CD4-positive, alpha-beta T cell (primary cell): ENCODE measurements at regions not wholly inside any gene's neighbourhood (a gene's known extent, or its start where the extent isn't known, plus 50 kb on each side); places are given as distances from the start of the nearest gene placed in this dataset.

ENCODE experiments used
- ATAC-seq: fragments of 200-7000 bp; cut with Tn5 transposase; one replicate; pipeline ENCODE4 v1.10.0; 2022; ENCODE audit warnings: mild to moderate bottlenecking; ENCODE audit not compliant: poor library complexity
- CTCF ChIA-PET: fragments of 350-600 bp; sonication (Branson Sonifier 250); formaldehyde crosslinking; loops from one replicate; lab custom pipeline; 2021; ENCODE audit warnings: antibody characterized with exemption, inconsistent platforms; lab: Charles Lee
- POLR2A ChIA-PET: fragments of 350-600 bp; sonication (Branson Sonifier 250); formaldehyde crosslinking; loops from one replicate; lab custom pipeline; 2021; ENCODE audit warnings: antibody characterized with exemption, inconsistent platforms; lab: Charles Lee
- DNase-seq, 14 experiments: peaks; one replicate each; pipeline ENCODE4 v3.0.0-alpha.2; 2013 to 2020; ENCODE audit warnings: mixed read lengths in 2 of 14
- H3K27ac ChIP-seq, 2 donors: one replicate each; pipeline versions ENCODE4 v1.5.1 to v1.7.0; 2013; ENCODE audit warnings: low read length in 2 of 2, low read depth in 1 of 2, mild to moderate bottlenecking in 1 of 2
- H3K27me3 ChIP-seq, 2 experiments: 1 replicate in 1 of 2; 2 replicates in 1 of 2; pipeline versions ENCODE4 v1.6.1 to v1.7.0; 2013; ENCODE audit warnings: low read length in 2 of 2, control low read depth in 1 of 2, mild to moderate bottlenecking in 1 of 2, moderate library complexity in 1 of 2; ENCODE audit not compliant: insufficient read depth in 2 of 2, control insufficient read depth in 1 of 2
- H3K36me3 ChIP-seq: one replicate; pipeline ENCODE4 v1.6.1; 2013; ENCODE audit warnings: low read length, control low read depth; ENCODE audit not compliant: insufficient read depth
- H3K4me1 ChIP-seq: one replicate; pipeline ENCODE4 v1.6.1; 2013; ENCODE audit warnings: low read length, control low read depth; ENCODE audit not compliant: insufficient read depth
- H3K4me3 ChIP-seq: one replicate; pipeline ENCODE4 v1.5.1; 2013; ENCODE audit warnings: mild to moderate bottlenecking, low read length, moderate library complexity
- H3K9me3 ChIP-seq, 2 experiments: 1 replicate in 1 of 2; 2 replicates in 1 of 2; pipeline versions ENCODE4 v1.6.1 to v1.7.0; 2013; ENCODE audit warnings: low read length in 2 of 2, mild to moderate bottlenecking in 2 of 2, control low read depth in 1 of 2, moderate library complexity in 1 of 2; ENCODE audit not compliant: control insufficient read depth in 1 of 2, insufficient read depth in 1 of 2
- H3K27ac Mint-ChIP-seq: one replicate; pipeline ENCODE4 v1.8.0; 2020; ENCODE audit warnings: mixed read lengths
- H3K27me3 Mint-ChIP-seq: one replicate; pipeline ENCODE4 v1.8.0; 2021; ENCODE audit warnings: mixed read lengths
- H3K36me3 Mint-ChIP-seq: one replicate; pipeline ENCODE4 v1.8.0; 2021; ENCODE audit warnings: low read depth, mixed read lengths
- H3K4me1 Mint-ChIP-seq: one replicate; pipeline ENCODE4 v1.8.0; 2021; ENCODE audit warnings: low read depth, mixed read lengths
- H3K4me3 Mint-ChIP-seq: one replicate; pipeline ENCODE4 v1.8.0; 2020; ENCODE audit warnings: mild to moderate bottlenecking, mixed read lengths
- H3K9me3 Mint-ChIP-seq: one replicate; pipeline ENCODE4 v1.8.0; 2020; ENCODE audit warnings: mixed read lengths
- CTCF ChIP-seq: fragments of 200-600 bp; IDR thresholded peaks from one replicate; pipeline ENCODE4 v1.8.0; 2022; ENCODE audit warnings: antibody characterized with exemption, mild to moderate bottlenecking
- intact Hi-C, 2 experiments: fragments of 100-400 bp; cut with DNase I in 1 of 2; cut with micrococcal nuclease in 1 of 2; formaldehyde crosslinking; loops; one replicate each; pipeline versions ENCODE4 v1.15.1 to v1.9.0; 2023 to 2025; cut with DNase I, micrococcal nuclease

DNA sequence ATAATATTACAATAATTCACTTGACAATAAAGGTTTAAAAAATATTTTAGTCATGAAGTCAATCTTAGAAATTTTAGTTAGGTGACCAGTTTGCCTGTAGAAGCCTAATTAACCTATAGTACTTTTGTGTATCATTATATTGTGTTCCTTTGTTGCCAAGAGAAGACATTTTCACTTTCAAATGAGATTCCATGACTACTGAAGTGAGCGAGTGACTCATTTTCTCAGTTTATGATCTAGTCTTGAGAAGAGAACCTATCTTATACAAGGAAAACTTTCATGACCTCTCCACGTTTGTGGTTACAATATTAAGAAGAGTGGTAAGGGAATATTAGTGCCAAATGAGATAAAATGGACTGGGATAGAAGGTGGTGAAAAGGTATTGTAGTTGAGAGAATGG lies 423.9 kb upstream of the CHORDC1 start:
- Mint-ChIP-seq H3K36me3 (no peaks in the 10 kb centered on the region), H3K9me3 (peaks cover 13% of the 10 kb centered on the region), H3K4me3 (no peak overlapping the region), H3K27me3 (no peaks in the 10 kb centered on the region), H3K27ac (no peak overlapping the region), H3K4me1 (no peaks in the 10 kb centered on the region)
- Histone ChIP-seq H3K36me3 (no peaks in the 10 kb centered on the region), H3K4me1 (no peaks in the 10 kb centered on the region), H3K9me3 (peaks cover 0 to under 1% of the 10 kb centered on the region in 2 experiments), H3K27ac (no peak overlapping the region), H3K27me3 (no peaks in the 10 kb centered on the region), H3K4me3 (no peak overlapping the region)
- DNase-seq (no peak), ATAC-seq (no peak)
- intact Hi-C loops = no loop called here
- no peak for TF ChIP-seq CTCF
- POLR2A ChIA-PET = no interaction called here
- CTCF ChIA-PET = no interaction called here

GRCh38 chr11:90646266-90646665 lies 423.4 kb upstream of the CHORDC1 start:
- ATAC-seq (no peak), DNase-seq (no peak)
- ChIA-PET POLR2A (no interaction called here), CTCF (no interaction called here)
- H3K9me3 ChIP-seq = peaks cover 0 to 4% of the 10 kb centered on the region in 2 experiments
- TF ChIP-seq CTCF = no peak
- Mint-ChIP-seq H3K4me3 (no peak overlapping the region), H3K9me3 (peaks cover 15% of the 10 kb centered on the region), H3K27ac (no peak overlapping the region), H3K4me1 (no peaks in the 10 kb centered on the region), H3K36me3 (no peaks in the 10 kb centered on the region), H3K27me3 (no peaks in the 10 kb centered on the region)
- no peaks in the 10 kb centered on the region for H3K4me1 ChIP-seq
- no peak overlapping the region for H3K27ac ChIP-seq
- H3K4me3 ChIP-seq = no peak overlapping the region
- intact Hi-C loops = no loop called here
- H3K36me3 ChIP-seq = no peaks in the 10 kb centered on the region
- H3K27me3 ChIP-seq = no peaks in the 10 kb centered on the region

DNA sequence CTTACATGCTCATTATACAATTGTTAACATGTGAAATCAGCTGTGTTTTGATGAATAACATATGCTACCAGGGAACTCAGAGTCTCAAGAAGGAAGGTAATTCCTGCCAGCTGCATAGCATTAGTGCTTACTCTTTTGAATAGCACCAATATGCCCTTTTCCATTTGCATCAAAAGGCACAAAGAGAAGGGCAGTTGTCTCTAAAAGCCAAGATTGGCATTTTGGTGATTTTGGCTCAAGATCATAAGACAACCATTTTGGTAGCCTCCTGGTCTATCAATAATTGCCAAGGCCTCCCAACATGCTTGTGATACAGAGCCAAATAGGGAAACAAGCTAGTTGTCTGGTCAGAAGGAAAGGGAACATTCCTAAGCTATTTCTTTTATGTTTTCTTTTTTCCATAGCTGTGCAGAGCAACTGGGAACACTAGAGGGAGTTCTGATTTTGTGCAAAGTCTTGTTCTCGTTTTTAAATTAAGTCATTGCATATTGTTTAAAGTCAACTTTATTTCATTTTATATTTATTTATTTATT lies 416.7 kb upstream of the CHORDC1 start:
- H3K36me3 Mint-ChIP-seq = no peaks in the 10 kb centered on the region
- CTCF ChIA-PET = no interaction called here
- Histone ChIP-seq H3K36me3 (no peaks in the 10 kb centered on the region), H3K4me1 (no peaks in the 10 kb centered on the region), H3K4me3 (no peak overlapping the region), H3K9me3 (peaks cover 0 to 4% of the 10 kb centered on the region in 2 experiments), H3K27ac (no peak overlapping the region), H3K27me3 (no peaks in the 10 kb centered on the region)
- ATAC-seq (no peak), DNase-seq (no peak)
- no peak overlapping the region for H3K27ac Mint-ChIP-seq
- H3K4me1 Mint-ChIP-seq = no peaks in the 10 kb centered on the region
- peaks cover 6% of the 10 kb centered on the region for H3K9me3 Mint-ChIP-seq
- H3K27me3 Mint-ChIP-seq = no peaks in the 10 kb centered on the region
- no peak for TF ChIP-seq CTCF
- POLR2A ChIA-PET = no interaction called here
- no peak overlapping the region for H3K4me3 Mint-ChIP-seq
- intact Hi-C loops = no loop called here
